Endometrium (tissue), 2 donors: ENCODE measurements at regions not wholly inside any gene's neighbourhood (a gene's known extent, or its start where the extent isn't known, plus 50 kb on each side); places are given as distances from the start of the nearest gene placed in this dataset.
"Not testable (repeated sequence)": the region's sequence is repeated elsewhere in the genome, so short reads cannot be mapped to it uniquely, and the experiment has no call there.

Experiments used
- FAIRE-seq: peaks from 2 replicates; lab custom pipeline; 2012; peaks lifted over from hg19 to GRCh38; lab: Jason Lieb, UNC
- donor health status: control.
- donor health status: control.

- no peak for FAIRE-seq
Measured at GRCh38 chr6:151671195-151671594, 136.3 kb upstream of the ESR1 start.

GRCh38 chr6:151674578-151674977, 132.9 kb upstream of the ESR1 start:
- FAIRE-seq = no peak

- no peak for FAIRE-seq
Measured at GRCh38 chr6:151675746-151676459, 131.6 kb upstream of the ESR1 start.

GRCh38 chr6:151676460-151676945, 131.0 kb upstream of the ESR1 start:
- no peak for FAIRE-seq

- FAIRE-seq = no peak
Measured at GRCh38 chr6:151677404-151677803, 130.1 kb upstream of the ESR1 start.

GRCh38 chr6:151679081-151679480, 128.4 kb upstream of the ESR1 start:
- peak; percentile 12 for FAIRE-seq

- FAIRE-seq = no peak
Measured at GRCh38 chr6:151679941-151680340, 127.5 kb upstream of the ESR1 start.

GRCh38 chr6:151680846-151681432, 126.5 kb upstream of the ESR1 start:
- FAIRE-seq = no peak

- FAIRE-seq = no peak
Measured at GRCh38 chr6:151681433-151682059, 125.9 kb upstream of the ESR1 start.

- FAIRE-seq = no peak
Measured at GRCh38 chr6:151682251-151682650, 125.2 kb upstream of the ESR1 start.

GRCh38 chr6:151682922-151683321, 124.6 kb upstream of the ESR1 start:
- no peak for FAIRE-seq

GRCh38 chr6:151683381-151683780, 124.1 kb upstream of the ESR1 start:
- no peak for FAIRE-seq

- FAIRE-seq = no peak
Measured at GRCh38 chr6:151689499-151690201, 117.8 kb upstream of the ESR1 start.

- FAIRE-seq = peak; percentile 90
Measured at GRCh38 chr6:151690303-151690702, 117.2 kb upstream of the ESR1 start.

- FAIRE-seq = no peak
Measured at GRCh38 chr6:151690768-151691562, 116.5 kb upstream of the ESR1 start.

- FAIRE-seq = no peak
Measured at GRCh38 chr6:151692216-151692615, 115.3 kb upstream of the ESR1 start.

GRCh38 chr6:151693366-151693765, 114.1 kb upstream of the ESR1 start:
- no peak for FAIRE-seq

- no peak for FAIRE-seq
Measured at GRCh38 chr6:151695156-151695555, 112.3 kb upstream of the ESR1 start.

GRCh38 chr6:151696302-151696701, 111.2 kb upstream of the ESR1 start:
- FAIRE-seq = not testable (repeated sequence)

GRCh38 chr6:151698931-151699700, 108.4 kb upstream of the ESR1 start:
- FAIRE-seq = no peak

- FAIRE-seq = peak; percentile 96
Measured at GRCh38 chr6:151699719-151700118, 107.8 kb upstream of the ESR1 start.
